Activated CD4-positive, alpha-beta T cell treated with anti-CD3 and anti-CD28 coated beads for 1 hour (primary cell): ENCODE measurements at regions not wholly inside any gene's neighbourhood (a gene's known extent, or its start where the extent isn't known, plus 50 kb on each side); places are given as distances from the start of the nearest gene placed in this dataset.
"Not testable (repeated sequence)": the region's sequence is repeated elsewhere in the genome, so short reads cannot be mapped to it uniquely, and the experiment has no call there.

Source experiments
- DNase-seq: peaks from one replicate; pipeline ENCODE4 v3.0.0-alpha.2; 2020

DNA sequence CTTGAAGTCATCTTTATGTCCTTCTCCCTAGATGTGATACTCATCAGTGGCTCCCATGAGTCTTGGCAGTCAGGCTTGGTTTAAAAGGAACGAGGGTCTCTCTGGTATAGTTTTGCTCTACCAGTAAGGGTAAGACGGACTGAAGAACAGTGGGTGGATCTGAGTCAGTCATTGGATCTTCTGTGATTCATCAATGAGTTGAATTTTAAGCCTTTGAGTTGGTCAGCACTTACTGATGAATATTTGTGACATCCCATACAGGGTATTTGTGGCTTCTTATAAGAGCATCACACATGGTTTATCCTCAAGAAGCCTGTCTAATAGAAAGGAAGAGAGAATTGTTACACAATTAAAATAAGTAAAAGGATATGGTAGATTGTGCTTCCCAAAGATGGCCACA, 87.3 kb upstream of the NAMPT start:
- no peak for DNase-seq

DNA sequence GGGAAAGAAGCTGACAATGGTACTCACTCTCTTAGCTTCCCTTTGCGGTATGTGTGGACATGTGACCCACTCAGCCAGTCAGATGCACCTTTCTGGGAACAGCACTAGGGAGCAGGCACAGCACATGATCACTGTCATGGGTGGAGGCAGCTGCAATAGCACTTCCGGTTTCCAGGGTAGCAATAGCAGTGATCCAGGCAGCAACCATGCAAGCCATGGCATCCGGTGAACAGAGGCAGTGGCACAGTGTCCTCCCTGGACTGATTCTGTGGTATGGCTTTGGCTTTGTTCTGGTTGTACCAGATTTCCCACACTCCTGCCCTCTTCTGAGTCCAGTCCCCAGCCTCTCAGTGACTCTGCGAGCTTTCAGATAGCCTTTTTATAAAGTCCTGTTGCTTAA, 86.8 kb upstream of the NAMPT start:
- DNase-seq, result no peak

DNA sequence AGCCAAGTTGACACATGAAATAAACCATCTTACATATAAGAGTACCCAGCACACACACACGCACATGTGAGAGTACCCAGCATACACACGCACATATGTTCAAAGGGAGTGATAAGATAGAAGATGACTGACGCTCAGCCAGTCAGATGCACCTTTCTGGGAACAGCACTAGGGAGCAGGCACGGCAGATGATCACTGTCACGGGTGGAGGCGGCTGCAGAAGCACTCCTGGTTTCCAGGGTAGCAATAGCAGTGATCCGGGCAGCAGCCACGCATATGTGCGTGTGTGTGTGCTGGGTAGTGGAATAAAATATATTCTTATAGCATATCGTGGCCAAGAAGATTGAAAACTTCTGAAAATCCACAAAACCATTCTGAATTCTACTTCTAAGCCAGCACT, 85.8 kb upstream of the NAMPT start:
- no peak for DNase-seq

DNA sequence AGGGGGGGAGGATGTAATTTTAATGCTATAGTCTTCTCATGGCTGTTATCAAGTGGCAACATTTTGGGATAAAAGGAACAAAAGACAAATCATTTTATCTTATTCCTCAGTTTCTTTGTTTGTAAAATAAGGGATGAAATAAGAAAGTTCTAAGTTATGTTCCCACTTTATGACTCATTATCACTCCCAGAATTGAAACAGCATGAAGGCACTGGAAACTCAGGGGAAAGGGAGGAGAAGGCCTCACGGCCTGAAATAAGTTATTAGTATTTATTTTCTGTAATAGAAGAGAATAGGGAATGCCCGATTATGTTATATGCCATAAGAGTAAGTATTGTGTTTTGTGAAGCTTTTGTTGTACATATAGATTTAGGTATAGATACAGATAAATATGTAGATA, 85.0 kb upstream of the NAMPT start:
- DNase-seq, result no peak

DNA sequence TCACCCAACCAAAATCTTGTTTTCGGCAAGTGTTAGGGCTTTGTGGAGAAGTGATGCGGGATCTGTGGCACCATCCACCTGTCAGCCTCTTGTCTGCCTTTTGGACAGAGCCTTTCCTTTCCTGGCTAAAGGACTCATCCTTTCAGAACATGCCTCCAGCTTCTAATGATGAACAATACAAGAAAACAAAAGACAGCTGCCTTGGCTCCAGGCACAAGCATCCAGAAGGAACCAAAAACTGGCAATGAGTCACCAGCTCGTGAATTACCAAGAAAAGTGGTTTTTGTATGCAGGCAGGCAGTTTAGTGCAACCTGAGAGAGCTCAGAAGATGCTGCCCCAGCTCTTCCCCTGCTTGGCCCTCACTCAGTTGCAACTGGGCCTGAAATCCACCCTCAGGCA, 84.6 kb upstream of the NAMPT start:
- DNase-seq, result no peak

DNA sequence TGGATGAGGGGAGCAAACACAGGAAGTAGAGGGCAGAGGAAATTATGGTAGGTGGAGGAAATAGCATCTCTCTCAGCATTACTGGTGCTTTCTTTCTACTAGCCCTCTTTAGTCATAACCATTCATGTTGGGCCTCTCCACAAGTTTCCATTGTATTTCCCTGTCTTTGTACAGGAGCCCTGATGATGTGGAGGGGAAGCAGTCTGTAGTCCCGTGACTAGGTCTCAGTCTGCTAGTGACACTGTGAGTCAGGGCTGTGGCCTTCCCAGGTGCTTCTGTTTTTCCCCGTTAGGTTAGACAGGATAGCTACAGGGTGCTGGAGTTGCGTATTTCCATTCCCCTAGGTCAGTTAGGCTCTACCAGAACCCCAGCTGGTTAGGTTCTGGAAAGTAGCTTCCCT, 82.9 kb upstream of the NAMPT start:
- DNase-seq, result no peak

DNA sequence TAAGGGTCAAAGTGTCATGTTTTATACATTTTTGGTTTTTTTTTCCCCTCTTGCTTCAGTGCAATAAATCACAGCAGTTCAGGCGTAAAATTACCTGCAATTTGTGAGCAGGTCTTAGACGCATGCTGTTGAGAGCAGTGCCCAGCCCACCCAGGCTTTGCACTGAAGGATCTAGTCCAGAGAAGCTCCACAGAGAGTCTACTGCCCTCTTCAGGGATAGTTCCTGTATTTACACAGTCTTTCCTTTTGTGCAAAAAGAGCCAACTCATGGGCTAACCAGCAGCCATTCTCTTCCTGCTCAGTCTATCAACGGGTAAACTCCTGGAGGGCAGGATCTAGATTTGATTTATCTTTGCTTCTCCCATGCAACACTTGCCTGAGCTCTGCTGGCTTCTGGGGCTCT, 82.2 kb upstream of the NAMPT start:
- DNase-seq, result no peak

DNA sequence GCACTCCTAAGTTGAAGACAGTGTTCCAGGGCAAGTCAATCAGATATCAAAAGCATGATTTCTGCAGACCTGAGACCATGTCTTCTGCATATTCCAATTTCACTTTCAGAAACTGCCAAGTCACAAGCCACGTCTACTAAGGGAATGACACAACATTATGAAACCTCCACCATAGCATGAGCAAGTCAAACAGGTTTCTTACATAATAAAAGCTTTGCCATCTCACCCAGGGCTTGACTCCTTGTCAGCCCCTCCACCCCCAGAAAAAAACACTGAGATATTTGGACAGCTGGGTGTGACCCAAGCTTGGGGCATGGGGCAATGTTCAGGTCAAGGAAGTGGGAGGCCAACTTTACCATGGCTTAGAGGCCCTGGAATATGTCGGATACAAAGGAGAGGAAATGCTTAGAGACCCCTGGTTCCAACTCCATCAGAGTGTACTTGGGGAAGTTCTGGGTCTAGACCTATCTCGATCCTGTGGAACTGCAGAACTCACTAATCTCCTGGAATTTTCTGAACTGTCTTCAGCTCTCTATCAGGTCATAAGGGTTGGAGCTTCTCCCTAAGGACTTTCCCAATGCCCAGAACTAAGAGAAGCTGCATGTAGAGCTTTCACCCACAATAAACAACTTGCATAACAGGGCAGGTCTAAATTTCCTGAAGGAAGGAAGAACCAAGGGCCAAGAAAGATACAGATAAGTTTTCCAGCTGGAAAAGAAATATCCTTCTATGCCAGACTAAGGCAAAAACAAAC, 80.6 kb upstream of the NAMPT start:
- no peak for DNase-seq

DNA sequence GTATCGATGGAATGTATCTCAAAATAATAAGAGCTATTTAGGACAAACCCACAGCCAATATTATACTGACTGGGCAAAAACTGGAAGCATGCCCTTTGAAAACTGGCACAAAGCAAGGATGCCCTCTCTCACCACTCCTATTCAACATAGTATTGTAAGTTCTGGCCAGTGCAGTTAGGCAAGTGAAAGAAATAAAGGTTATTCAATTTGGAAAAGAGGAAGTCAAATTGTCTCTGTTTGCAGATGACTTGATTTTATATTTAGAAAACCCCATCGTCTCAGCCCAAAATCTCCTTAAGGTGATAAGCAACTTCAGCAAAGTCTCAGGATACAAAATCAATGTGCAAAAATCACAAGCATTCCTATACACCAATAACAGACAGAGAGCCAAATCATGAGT, 77.7 kb upstream of the NAMPT start:
- not testable (repeated sequence) for DNase-seq

DNA sequence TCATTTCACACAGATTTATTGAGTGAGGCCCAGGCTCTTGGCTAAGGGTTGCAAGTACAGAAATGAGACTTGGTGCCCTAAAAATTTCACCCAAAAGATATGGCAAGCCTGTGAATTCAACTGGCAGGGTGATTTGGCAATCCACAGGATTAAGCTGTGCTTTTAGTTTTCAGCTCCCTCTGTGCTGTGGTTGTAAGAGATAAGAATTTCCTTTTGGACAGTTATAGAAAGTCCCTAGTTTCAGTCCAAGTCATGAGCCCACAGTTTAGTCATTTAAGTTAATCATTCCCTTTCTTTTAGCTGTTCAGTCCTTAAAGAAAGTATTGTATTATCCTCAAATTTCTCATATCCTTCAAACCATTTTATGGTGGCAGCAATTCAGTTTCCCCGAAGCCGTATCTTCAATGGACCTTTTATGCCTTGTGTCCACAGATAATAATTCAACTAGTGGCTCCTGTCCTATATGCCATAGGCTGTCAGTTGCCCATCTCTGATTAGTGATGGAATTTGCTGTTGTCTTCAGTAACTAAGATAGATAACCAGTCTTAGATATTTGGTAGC, 73.4 kb upstream of the NAMPT start:
- DNase-seq, result no peak

DNA sequence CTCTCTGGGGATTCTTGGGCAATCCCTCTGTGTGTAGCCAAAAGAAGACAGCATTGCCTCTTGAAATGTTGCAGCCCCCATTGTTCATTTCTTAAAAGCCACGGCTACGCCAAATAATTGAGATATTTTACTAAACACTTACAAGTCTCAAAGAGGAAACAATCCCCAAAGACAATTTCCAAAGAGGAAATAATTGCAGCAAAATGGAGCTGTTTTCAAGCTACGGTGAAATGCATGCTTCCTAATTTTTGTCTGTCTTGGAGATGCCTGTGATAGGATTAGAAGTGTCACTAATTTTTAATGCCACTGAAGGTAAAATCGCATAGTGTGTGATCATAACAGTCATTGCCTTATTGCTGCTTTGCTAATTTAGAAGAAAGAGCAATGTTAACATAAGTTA, 72.9 kb upstream of the NAMPT start:
- no peak for DNase-seq

DNA sequence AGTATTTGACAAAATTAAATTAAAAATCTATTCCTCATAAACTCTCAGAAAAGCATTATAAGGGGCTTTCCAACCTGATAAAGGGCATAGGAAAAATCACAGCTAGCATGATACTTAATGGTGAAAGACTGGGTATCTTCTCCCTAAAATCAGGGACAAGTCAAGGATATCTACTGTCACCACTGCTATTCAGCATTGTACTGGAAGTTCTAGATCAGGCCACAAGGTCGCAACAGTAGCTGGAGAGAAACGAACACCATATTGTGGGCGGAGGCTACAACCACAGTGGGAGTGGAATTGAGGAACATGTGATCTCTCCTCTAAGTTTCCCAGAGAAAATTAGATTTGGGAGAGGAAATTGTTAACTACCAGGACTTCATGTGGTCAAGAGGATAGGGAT, 70.0 kb upstream of the NAMPT start:
- no peak for DNase-seq

DNA sequence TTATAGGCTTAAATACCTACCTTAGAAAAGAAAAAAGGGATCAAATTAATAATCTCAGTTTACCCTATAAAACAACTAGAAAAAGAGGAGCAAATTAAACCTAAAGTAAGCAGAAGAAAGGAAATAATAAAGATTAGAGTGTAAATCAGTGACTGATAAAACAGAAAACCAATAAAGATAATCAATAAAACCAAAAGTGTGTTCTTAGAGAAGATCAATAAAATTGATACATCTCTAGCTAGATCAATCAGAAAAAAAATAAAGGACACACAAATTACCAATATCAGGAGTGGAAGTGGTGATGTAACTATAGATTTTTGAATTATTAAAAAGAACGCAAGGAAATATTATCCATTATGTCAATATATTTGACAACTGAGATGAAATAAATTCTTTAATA, 69.2 kb upstream of the NAMPT start:
- no peak for DNase-seq

DNA sequence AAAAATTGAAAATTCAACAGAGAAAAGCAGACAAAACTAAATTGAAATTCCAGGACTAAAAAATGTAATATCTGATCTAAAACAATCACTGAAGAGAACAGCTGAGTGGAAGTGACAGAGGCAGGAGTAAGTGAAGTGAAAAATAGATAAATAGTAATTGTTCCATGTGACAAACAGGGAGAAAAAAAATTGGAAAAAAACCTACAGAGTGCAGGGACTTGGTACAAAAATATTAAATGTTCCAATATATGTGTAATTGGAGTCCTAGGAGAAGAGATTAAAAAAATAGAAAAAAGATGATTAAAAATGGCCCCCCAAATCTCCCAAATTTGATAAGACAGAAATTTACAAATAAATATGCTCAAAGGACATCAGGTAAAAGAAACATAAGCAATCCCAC, 63.4 kb upstream of the NAMPT start:
- no peak for DNase-seq

DNA sequence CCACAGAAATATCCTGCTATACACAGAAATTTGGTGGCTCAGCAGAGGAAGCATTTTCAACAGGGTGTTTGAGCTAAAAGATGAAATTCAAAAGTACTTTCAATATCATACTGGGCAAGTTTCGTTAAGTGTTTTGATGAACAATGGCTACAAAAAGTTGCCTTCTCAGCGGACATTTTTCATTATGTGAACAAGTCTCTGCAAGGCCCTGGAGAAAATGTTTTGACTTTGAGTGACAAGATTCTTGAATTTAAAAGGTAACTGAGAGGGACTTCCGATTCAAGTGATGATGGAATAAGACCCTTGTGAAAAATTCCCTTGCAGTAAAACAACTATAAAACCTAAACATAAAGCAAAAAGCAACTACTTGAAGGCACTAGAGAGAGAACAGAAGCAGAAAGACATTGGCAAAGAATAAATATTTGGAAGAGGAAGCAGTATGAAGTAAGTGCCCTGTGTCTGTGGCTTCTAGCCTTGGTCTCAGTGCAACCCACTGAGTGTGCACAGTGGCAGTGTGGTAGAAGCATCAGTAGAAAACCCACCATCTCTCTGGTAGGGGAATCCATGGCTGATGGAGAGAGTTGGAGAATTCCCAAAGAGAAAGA, 62.5 kb upstream of the NAMPT start:
- DNase-seq, result no peak

DNA sequence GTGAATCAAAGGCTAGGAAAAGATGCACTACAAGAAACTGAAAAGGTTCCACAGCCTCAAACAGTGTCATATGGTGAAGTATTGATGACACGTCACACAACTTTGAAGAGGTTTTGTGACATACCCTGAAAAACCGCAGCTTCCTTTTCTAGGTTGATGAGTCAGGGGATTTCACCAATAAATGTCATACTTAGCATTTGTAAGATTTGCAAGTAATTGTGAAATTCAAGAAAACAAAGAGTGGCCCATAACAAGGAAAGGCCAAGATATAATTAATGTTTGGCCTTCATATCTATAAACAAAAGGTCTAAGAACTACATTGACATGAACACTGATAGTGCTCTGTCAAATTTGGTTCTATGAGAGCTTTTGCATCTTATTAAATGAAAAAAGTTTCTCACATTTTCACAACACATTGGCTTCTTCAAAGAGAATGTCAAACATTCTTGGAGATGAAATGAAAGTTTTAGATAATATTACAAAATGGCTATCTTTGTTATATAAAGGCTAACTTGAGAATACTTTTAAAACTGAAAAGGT, 62.0 kb upstream of the NAMPT start:
- peak; percentile 11 for DNase-seq

DNA sequence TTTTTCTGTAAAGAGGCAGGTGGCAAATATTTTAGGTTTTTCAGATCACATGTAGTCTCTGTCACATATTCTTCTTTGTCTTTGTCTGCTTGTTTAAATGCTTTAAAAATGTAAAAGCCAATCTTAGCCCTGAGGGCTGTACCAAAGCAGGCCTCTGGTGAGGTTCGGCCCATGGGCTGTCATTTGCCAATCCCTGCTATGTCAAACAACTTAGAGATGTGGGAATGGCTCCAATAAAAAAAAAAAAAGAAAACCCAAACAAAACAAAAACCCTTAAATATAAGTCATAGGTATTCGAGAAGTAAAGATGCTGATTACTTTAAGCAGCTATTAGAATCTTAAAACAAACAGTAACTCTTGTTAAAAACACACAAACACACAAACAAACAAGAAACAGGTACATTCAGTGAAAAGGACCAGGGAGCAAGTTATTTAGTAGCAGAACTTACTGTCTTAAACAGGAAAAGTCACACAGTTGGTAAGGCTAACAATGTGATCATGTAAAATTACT, 61.4 kb upstream of the NAMPT start:
- DNase-seq, result no peak

DNA sequence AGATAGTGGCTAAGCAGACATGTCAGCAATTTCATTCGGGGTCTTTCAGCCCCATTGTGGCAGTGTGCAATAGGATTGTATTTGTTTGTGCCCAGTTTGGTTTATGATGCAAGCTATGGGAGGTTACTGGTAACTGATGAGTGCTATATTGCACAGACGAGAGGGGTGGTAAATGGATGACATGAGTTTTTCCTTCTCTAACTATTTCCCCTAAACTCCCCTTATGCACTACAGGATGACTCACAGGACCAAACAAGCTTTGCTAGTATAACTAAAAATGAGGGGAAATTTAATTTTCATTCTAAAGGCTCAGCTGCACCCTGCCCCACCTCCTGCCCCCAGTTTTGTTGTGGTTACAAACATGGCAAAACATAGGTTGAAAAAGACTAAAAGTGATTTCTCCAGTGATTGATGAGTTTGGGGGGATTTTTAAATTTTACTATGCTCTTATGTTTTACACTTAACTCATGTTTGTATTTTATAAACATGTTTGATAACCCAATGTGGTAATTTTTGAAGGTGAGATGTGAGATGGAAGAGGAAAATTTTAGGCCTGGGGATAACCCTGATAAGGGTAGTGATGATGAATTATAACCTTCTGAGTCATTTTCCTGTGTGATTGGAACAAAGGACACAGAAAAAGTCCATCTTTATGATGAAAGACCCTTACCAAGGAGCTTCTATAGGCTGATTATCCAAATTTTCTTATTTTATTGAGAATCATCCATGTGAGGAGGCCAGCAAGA, 60.8 kb upstream of the NAMPT start:
- no peak for DNase-seq

DNA sequence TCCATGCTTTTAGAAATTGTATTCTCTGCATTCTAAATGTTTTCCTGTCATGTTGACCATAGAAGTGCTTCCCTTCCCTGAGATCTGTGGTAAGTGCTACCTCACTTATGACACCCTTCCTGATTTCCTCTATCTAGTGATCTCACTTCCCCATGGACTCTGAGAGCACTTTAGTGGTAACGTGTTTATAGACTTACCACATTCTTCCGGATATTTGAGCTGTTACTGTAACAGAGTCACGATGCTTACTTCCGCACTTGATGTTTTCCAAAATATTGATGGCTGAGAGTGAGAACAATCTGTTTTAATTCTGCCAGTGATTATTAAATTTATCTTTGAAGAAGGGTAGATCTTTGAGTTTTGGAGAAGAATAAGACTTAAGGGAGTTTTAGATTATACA, 60.1 kb upstream of the NAMPT start:
- no peak for DNase-seq

DNA sequence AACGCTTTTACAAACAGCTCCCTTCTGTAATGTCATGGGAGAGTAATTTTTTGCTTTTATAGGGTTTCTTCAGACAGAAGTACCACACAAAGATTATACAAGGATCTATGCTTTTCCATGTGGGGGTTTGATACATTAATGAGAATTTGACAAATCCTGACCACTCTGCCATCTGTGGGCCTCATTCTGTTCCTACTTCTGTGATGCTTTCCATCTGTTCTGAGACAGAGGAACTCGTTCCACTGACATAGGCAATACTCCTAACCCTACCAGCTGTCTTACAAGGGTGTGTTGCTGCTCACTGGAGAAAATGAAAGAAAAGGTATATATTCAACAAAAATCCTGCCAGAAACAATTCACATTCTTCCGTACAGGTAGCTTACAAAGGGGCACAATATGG, 59.4 kb upstream of the NAMPT start:
- DNase-seq, result no peak

DNA sequence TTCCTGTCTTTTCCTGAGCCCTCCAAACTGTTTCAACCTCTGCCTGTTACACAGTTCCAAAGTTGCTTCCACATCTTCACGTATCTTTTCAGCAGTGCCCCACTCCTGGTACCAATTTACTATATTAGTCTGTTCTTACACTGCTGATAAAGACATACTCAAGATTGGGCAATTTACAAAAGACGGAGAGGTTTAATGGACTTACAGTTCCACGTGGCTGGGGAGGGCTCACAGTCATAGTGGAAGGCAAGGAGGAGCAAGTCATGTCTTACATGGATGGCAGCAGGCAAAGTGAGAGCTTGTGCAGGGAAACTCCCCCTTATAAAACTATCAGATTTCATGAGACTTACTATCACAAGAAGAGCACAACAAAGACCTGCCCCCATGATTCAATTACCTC, 57.3 kb upstream of the NAMPT start:
- DNase-seq, result not testable (repeated sequence)

DNA sequence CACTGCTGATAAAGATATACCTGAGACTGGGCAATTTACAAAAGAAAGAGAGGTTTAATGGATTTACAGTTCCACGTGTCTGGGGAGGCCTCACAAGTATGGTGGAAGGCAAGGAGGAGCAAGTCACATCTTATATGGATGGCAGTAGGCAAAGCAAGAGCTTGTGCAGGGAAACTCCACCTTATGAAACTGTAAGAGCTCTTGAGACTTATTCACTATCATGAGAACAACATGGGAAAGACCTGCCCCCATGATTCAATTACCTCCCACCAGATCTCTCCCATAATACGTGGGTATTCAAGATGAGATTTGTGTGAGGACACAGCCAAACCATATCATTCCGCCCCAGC, 55.4 kb upstream of the NAMPT start:
- not testable (repeated sequence) for DNase-seq

DNA sequence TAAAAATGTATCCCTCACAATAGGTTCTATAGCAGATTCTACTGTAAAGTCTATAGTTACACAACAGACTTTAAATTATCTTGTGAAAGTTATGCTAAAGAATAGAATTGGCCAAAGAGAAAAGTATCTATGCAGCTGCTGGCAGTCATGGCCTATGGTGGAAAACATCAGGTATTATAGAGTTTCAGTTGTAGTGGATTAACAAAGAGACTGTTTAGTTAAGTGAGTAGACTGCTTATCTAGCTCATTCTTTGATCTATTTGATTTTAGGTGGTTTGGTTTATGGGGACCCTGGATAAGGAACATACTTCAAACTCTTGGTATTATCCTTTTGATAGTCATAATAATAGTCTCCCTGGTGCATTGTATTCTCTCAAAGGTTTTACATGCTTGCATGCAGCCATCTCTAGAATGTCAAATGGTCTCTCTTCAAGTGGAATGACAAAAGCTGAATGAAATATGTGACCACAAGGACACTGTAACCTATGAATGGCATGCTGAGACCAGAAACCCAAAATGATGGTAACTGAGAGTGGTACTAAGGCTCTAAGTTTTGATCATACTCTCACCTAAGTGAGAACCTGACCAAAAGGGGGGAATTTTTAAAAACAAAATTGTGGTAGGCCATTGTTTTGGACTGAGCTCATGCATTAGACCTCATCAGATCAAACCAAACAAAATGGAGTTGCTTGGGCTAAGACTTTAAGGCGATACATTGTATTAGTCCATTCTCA, 54.9 kb upstream of the NAMPT start:
- DNase-seq, result no peak
